Stimulated activated CD8-positive, alpha-beta memory T cell treated with anti-CD3 and anti-CD28 coated beads, Interleukin-4, amount 100 ng/mL, for 48 hours (primary cell): ENCODE measurements at regions not wholly inside any gene's neighbourhood (a gene's known extent, or its start where the extent isn't known, plus 50 kb on each side); places are given as distances from the start of the nearest gene placed in this dataset.

Source experiments
- DNase-seq: peaks from one replicate; pipeline ENCODE4 v3.0.0-alpha.2; 2020

GRCh38 chr22:27192135-27192829 is 534.9 kb downstream of the MIAT start:
- no peak for DNase-seq

DNA sequence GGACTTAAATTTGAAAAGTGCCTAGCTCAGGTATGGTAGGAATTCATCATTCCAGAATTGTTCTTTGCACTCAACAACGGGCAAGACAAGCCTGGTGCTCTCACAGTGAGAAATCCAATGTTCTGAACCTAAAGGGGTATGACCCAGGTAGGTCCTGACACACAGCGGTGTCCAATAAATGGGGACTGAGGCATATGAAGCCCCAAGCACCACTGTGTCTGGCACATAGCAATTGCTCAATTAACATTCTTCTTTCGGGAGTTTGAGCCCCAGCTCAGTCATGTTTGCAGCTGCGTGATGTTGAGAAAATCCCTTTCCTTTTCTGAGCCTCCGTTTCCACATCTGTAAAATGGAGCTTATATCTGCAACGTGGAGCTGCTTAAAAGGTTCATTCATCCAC is 535.8 kb downstream of the MIAT start:
- DNase-seq, result no peak

GRCh38 chr22:27193636-27194035 is 536.2 kb downstream of the MIAT start:
- DNase-seq, result no peak

GRCh38 chr22:27194096-27194748 is 536.8 kb downstream of the MIAT start:
- no peak for DNase-seq

GRCh38 chr22:27195094-27195493 is 537.7 kb downstream of the MIAT start:
- DNase-seq, result no peak

- no peak for DNase-seq
Measured at GRCh38 chr22:27195494-27195893, 538.1 kb downstream of the MIAT start.

- DNase-seq, result no peak
Measured at GRCh38 chr22:27196606-27197005, 539.2 kb downstream of the MIAT start.

DNA sequence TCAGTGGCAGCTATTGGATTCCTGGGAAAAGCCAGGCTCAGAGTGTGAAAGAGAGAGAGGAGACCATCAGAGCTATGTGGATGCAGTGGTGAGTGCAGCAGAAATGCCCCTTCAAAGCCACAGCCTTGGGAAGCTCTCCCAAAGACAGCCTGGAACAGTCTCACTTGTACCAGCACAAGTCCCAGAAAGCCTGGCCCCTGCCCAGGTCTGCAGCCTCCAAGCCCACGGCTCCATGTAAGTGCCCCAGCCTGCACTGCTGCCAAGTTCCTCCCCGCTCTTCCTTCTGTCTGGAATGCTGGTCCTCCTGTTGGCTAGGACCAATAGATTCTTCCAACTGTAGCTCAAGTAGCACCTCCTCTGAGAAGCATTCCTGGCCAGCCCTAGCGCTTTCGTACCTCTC is 539.7 kb downstream of the MIAT start:
- no peak for DNase-seq

DNA sequence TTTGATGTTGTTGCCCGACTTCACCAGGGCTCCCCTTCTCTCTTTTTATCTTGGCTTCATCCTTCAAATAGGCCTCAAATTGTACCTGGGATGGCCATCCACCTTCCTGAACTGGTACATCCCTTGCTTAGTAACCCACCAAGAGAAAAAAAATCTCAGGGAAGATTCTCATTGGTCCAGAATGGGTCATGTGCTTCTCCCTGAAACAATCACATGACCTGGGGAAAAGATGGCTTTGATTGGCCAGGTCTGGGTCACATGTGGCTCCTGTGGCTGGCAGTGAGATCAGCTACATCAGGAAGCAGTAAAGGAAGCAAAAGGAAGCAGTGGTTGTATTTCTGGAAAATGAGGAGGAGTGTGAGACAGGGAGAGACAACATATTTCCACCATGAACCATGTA is 540.2 kb downstream of the MIAT start:
- no peak for DNase-seq

DNA sequence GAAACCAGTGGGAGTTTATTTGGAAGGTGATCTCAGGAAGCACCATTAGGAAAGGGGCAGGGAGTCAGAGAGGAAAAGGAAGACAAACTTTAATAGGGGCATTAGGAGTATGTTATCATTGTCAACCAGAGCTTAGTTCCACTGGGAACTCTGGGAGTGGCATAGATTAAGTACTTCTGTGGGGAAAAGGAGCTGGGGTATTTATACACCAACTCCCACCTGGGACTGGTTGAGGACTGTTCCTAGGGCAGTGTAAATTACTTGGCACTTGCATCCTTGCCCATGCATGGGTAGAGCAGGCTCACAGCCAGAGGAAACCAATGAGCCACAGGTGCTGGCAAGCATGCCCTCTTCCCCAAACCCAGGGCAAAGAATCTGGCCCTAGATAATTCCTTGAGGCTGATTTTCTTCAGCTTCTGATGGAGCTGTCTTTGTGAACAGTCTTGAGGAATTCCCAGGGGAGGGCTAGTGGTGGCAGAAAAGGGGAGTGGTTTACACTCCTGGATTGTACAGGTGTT is 541.2 kb downstream of the MIAT start:
- DNase-seq, result no peak

GRCh38 chr22:27199354-27199753 is 542.0 kb downstream of the MIAT start:
- no peak for DNase-seq

DNA sequence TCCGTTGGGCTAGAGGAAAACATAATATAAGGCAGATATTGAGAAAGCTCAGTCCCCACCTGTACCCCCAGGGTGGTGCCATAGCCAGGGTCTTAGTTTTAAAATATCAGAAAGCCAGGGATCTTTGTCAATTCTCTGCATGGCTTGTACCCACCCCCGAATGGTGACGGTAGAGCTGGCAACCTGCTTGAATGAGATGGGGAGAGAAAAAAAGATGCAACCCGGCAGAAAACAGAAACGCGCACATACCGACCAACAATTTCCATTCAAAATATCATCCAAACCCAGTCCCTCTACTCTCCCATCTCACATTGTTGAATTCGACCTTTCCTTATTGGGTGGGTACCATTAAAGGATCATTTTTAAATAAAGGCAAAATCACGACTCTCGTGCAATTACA is 543.9 kb downstream of the MIAT start:
- DNase-seq, result no peak

DNA sequence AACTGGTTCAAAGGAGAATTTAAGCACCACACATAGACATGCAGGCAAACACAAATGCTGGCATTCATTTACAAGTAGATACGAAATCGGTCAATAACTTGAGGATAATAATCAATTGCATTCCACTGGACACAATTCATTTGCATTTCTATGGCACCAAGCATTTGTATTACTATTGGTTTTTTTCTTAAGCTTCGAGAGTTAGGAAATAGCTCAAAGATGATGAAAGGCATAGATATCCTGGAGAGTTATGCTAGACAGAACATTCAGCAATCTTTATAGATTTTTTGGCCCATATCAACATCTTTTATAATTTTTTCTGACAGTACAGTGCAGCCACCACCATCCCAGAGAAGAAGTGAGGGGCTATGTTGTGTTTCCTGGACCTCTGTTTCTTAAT is 544.4 kb downstream of the MIAT start:
- no peak for DNase-seq

DNA sequence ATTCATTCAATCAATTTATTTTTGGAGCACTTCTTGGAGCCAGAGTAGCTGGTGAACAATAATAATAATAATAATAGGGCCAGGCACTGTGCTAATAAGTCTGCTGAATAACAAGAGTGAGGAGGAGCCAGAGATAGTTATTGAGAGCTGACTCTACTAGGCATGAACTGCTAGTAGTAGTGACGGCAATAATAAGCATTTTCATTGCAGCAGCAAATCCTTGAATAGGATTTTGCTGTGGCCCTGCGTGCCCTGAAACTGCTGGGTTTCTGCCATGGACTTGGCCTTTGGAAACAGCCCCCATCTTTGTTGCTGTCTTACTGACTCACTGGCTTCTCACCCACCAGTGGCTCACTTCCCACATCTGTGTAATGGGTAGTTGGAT is 545.9 kb downstream of the MIAT start:
- DNase-seq, result no peak

- no peak for DNase-seq
Measured at GRCh38 chr22:27204280-27204679, 546.9 kb downstream of the MIAT start.

DNA sequence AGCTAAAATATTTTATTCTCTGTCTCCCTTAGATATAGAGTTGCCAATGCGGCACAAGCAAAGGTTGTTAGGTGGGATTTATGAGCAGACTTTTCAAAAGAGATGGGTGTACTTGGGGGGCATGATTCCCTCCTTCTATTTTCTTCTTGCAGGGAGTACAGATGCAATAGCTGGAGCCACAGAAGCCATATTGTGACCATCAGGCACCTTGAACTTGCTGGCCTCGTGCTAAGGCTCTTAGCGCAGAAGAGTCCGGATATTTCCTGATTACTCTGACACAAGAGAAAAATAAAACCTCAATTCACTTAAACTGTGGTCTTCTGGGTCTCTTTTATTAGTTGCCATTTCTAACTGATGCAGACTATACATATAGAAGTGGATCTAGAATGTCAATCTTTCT is 547.4 kb downstream of the MIAT start:
- no peak for DNase-seq

DNA sequence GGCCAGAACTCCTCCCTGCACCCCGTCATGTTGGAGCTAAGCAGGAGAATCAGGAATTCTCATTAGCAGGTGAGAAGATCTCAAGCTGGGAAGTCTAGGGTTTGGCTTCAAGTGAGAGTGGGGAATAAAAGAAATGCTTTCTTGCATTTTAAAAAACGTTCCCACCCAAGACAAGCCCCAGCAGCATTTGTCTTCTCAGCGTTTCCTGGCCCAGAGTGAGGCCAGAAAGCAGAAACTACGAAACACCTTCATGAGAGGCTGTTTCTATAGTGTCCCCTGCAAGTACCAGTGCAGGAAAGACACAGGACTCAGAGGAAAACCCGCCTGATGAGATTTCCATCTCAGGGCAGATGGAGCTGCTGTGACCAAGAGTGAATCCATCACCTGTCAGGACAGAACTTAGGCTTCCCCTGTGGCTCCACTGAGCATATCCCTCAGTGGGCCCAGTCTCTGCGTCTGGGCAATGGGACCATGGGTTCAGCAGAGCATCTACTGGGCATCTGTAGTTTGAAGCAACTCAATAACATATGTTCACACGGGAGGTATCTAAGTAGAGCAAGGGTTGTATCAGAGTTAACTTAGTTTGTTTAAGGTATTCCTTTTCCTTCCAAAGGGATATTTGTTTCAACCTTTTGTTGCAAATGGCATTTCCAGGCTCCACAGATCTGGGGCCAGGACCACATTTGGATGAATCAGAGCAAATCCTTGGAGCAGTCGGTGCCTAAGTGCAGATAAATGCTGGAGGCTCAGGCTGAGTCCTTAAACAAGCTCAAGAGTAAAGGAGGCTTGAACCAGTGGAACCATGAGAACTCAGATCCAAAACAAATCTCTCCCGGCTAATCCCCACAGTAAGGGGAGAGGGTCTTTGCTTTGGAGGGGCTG is 548.3 kb downstream of the MIAT start:
- no peak for DNase-seq

GRCh38 chr22:27206374-27207133 is 549.2 kb downstream of the MIAT start:
- no peak for DNase-seq

- DNase-seq, result no peak
Measured at GRCh38 chr22:27207266-27207665, 549.9 kb downstream of the MIAT start.

GRCh38 chr22:27207907-27208306 is 550.5 kb downstream of the MIAT start:
- no peak for DNase-seq

DNA sequence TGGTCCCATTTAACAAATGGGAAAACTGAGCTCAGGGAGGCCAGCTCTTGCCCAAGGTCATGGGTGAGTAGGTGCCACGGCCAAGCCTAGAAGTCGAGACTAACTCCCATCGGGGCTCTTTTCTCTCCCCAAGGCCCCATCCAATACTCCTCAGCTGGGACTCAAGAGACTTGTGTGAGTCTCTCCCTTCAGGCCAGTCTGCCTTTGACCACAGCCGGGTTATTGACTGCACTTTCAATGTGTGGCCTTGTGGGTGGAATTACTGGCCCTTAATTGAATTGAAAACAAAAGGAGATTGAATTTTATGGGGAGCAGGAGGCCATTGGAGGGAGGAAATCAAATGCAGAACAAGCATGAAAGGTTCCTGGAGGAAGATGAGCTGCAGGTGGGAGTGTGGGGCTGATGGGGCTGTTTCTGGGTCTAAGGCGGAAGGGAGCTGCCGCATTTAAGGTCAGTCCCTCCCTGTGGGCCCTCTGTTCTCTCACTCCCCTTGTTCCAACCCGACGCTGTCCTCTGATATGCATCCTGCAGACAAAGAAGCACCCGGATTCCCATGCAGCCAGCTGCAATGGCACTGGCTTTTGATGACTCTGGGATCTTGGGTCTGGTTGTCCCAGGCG is 552.8 kb downstream of the MIAT start:
- DNase-seq, result no peak

DNA sequence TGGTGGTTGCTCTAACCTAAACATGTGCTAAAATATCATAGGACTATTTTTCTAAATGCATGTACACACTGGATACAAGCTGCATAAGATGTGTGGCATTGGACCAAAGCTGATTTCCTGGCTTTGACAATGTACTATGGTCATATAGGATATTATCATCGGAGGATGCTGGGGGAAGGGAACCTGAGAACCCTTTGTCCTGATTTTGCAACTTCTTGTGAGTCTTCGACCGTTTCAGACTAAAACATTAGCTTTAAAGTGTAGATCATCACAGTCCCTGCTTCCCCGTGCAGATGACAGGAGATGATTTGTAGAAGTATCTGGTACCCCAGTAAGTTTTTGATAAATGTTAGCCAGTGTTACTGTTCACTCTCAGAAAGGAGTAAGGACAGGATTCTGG is 554.7 kb downstream of the MIAT start:
- no peak for DNase-seq
